Endothelial cell of umbilical vein (primary cell): ENCODE measurements at regions not wholly inside any gene's neighbourhood (a gene's known extent, or its start where the extent isn't known, plus 50 kb on each side); places are given as distances from the start of the nearest gene placed in this dataset.

Experiments
- BruUV-seq: library from RNA; stranded (reverse); fragments of 400-500 nt; replicated peaks from 2 replicates; lab custom pipeline; 2021; lab: Mats Ljungman, UMichigan
- CTCF ChIA-PET: fragments of 300-600, 350-600 bp; sonication (Branson Sonifier 250); formaldehyde crosslinking; loops from one replicate; lab custom pipeline; 2021; ENCODE audit warnings: antibody characterized with exemption, inconsistent platforms; lab: Charles Lee
- POLR2A ChIA-PET: fragments of 300-600, 350-600 bp; sonication (Branson Sonifier 250); formaldehyde crosslinking; loops from one replicate; lab custom pipeline; 2021; ENCODE audit warnings: antibody characterized with exemption, inconsistent platforms; lab: Charles Lee
- DNase-seq: peaks from one replicate; pipeline ENCODE4 v3.0.0-alpha.2; 2011; ENCODE audit warnings: low read depth, low spot score
- FAIRE-seq: peaks from 2 replicates; lab custom pipeline; 2011; peaks lifted over from hg19 to GRCh38; lab: Jason Lieb, UNC
- H2AFZ ChIP-seq: 2 replicates; pipeline ENCODE4 v1.6.0; 2012; ENCODE audit warnings: low read depth, low read length, control low read depth, inconsistent platforms
- H3K27ac ChIP-seq: 2 replicates; pipeline ENCODE4 v1.5.1; 2011; ENCODE audit warnings: low read depth, mild to moderate bottlenecking, control low read depth, low read length, moderate library complexity; ENCODE audit not compliant: insufficient read depth
- H3K27me3 ChIP-seq, 2 experiments: 2 replicates each; pipeline versions ENCODE4 v1.6.0 to v1.6.1; 2011; ENCODE audit warnings: low read length in 2 of 2, mixed read lengths in 1 of 2; ENCODE audit not compliant: control insufficient read depth in 2 of 2, insufficient read depth in 2 of 2
- H3K36me3 ChIP-seq, 2 experiments: 2 replicates in 1 of 2; 3 replicates in 1 of 2; pipeline ENCODE4 v1.5.1; 2011; ENCODE audit warnings: low read length in 2 of 2, mild to moderate bottlenecking in 1 of 2, moderate library complexity in 1 of 2; ENCODE audit not compliant: control insufficient read depth in 2 of 2, insufficient read depth in 2 of 2; ENCODE audit errors: extremely low read depth in 1 of 2
- H3K4me1 ChIP-seq: 3 replicates; pipeline ENCODE4 v1.5.1; 2011; ENCODE audit warnings: mild to moderate bottlenecking, low read length; ENCODE audit not compliant: control insufficient read depth, insufficient read depth; ENCODE audit errors: extremely low read depth
- H3K4me2 ChIP-seq: 2 replicates; pipeline ENCODE4 v1.6.1; 2011; ENCODE audit warnings: low read length, control low read depth, mixed read lengths; ENCODE audit not compliant: insufficient read depth
- H3K4me3 ChIP-seq, 3 experiments: fragments of 200-600 bp in 1 of 3; sonication (generic), shearing (Covaris generic) in 1 of 3; replicated peaks in 1 of 3; 2 replicates each; pipeline ENCODE4 v1.5.1; 2011 to 2016; ENCODE audit warnings: control low read depth in 3 of 3, low read length in 3 of 3, mild to moderate bottlenecking in 2 of 3, inconsistent platforms in 1 of 3, low read depth in 1 of 3, moderate library complexity in 1 of 3; ENCODE audit not compliant: insufficient read depth in 1 of 3
- H3K79me2 ChIP-seq: 2 replicates; pipeline ENCODE4 v1.6.0; 2012; ENCODE audit warnings: low read length, inconsistent platforms; ENCODE audit not compliant: control insufficient read depth, insufficient read depth
- H3K9ac ChIP-seq: replicated peaks from 2 replicates; pipeline ENCODE3; 2011; ENCODE audit warnings: low read length, control low read depth; ENCODE audit not compliant: insufficient read depth; ENCODE audit errors: extremely low read depth
- H3K9me1 ChIP-seq: replicated peaks from 3 replicates; pipeline ENCODE4 v1.6.0; 2011; ENCODE audit warnings: mild to moderate bottlenecking, low read length; ENCODE audit not compliant: control insufficient read depth, insufficient read depth; ENCODE audit errors: extremely low read depth
- H3K9me3 ChIP-seq: replicated peaks from 2 replicates; pipeline ENCODE4 v1.5.1; 2012; ENCODE audit warnings: low read length, inconsistent platforms; ENCODE audit not compliant: control insufficient read depth, insufficient read depth
- H4K20me1 ChIP-seq: replicated peaks from 2 replicates; pipeline ENCODE3; 2011; ENCODE audit warnings: mild to moderate bottlenecking, low read length; ENCODE audit not compliant: control insufficient read depth, insufficient read depth; ENCODE audit errors: extremely low read depth
- EZH2 ChIP-seq: IDR thresholded peaks from 2 replicates; pipeline ENCODE4 v1.6.1; 2012; ENCODE audit warnings: borderline replicate concordance, low read depth, mild to moderate bottlenecking, moderate library complexity, low read length, inconsistent platforms; ENCODE audit not compliant: severe bottlenecking
- FOS ChIP-seq: IDR thresholded peaks from 2 replicates; pipeline ENCODE4 v1.6.1; 2011; ENCODE audit warnings: mild to moderate bottlenecking, low read length, moderate library complexity, borderline replicate concordance; ENCODE audit not compliant: insufficient read depth
- GATA2 ChIP-seq: IDR thresholded peaks from 2 replicates; pipeline ENCODE4 v1.7.0; 2011; ENCODE audit warnings: low read depth, mild to moderate bottlenecking, moderate library complexity, mixed read lengths, low read length; ENCODE audit not compliant: insufficient read length, insufficient read depth
- JUN ChIP-seq: IDR thresholded peaks from 2 replicates; pipeline ENCODE4 v1.6.1; 2011; ENCODE audit warnings: borderline replicate concordance, low read depth; ENCODE audit not compliant: insufficient read length, insufficient read depth
- MYC ChIP-seq: IDR thresholded peaks from one replicate; pipeline ENCODE4 v1.6.1; 2011; ENCODE audit warnings: mild to moderate bottlenecking, low read depth, low read length
- POLR2A ChIP-seq: IDR thresholded peaks from 2 replicates; pipeline ENCODE4 v1.6.1; 2012; ENCODE audit warnings: low read depth, mild to moderate bottlenecking, control low read depth, low read length
- POLR2AphosphoS5 ChIP-seq: IDR thresholded peaks from 2 replicates; pipeline ENCODE4 v1.6.1; 2012; ENCODE audit warnings: low read depth, mild to moderate bottlenecking, control low read depth, low read length, moderate library complexity; ENCODE audit not compliant: insufficient read depth
- dilution Hi-C: fragments of 300-500 bp; cut with MboI; formaldehyde crosslinking; loops from one replicate; pipeline ENCODE4 v1.15.0; 2019; ENCODE audit warnings: low sequenced_read_pairs; ENCODE audit not compliant: extremely low pct_ligation_motif_present
- intact Hi-C: fragments of 100-400 bp; cut with micrococcal nuclease; formaldehyde crosslinking; loops from one replicate; pipeline ENCODE4 v1.10.0; 2022
- TF ChIP-seq, protein P1 (sequence below): IDR thresholded peaks from 2 replicates; pipeline ENCODE4 v1.6.1; 2011; ENCODE audit not compliant: insufficient read depth, insufficient read length
- TF ChIP-seq, protein P2 (sequence below), 2 donors: IDR thresholded peaks; 1 replicate in 1 of 2; 2 replicates in 1 of 2; pipeline ENCODE4 v1.5.1; 2011; ENCODE audit warnings: low read length in 2 of 2, mild to moderate bottlenecking in 2 of 2, moderate library complexity in 2 of 2, control low read depth in 1 of 2, inconsistent platforms in 1 of 2, low read depth in 1 of 2; ENCODE audit not compliant: insufficient read depth in 1 of 2; ENCODE audit errors: extremely low read depth in 1 of 2

DNA sequence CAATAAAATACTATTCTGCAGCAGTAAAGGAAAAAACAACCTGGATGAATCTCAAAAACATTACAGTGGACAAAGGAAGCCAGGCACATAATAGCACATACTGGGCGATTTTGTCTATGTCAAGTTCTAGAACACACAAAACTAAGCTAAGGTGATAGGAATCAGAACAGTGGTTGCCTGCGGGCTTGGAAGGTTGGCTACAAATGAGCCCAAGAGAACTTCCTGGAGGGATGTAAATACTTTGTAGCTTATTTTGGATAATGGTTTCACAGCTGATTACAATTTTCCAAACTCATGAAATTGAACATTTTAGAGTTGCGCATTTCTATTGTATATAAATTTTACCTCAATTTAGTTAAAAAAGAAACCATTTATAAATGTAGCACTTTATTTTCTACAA, 67.6 kb upstream of the CES5A start:
- H3K79me2 ChIP-seq = no peaks in the 10 kb centered on the region
- no peaks in the 10 kb centered on the region for H3K27me3 ChIP-seq
- intact Hi-C loops = no loop called here
- dilution Hi-C loops = no loop called here
- no peak overlapping the region for H3K9ac ChIP-seq
- no peak for DNase-seq
- TF ChIP-seq, protein P1, sequence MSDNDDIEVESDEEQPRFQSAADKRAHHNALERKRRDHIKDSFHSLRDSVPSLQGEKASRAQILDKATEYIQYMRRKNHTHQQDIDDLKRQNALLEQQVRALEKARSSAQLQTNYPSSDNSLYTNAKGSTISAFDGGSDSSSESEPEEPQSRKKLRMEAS = no peak
- TF ChIP-seq, protein P2, sequence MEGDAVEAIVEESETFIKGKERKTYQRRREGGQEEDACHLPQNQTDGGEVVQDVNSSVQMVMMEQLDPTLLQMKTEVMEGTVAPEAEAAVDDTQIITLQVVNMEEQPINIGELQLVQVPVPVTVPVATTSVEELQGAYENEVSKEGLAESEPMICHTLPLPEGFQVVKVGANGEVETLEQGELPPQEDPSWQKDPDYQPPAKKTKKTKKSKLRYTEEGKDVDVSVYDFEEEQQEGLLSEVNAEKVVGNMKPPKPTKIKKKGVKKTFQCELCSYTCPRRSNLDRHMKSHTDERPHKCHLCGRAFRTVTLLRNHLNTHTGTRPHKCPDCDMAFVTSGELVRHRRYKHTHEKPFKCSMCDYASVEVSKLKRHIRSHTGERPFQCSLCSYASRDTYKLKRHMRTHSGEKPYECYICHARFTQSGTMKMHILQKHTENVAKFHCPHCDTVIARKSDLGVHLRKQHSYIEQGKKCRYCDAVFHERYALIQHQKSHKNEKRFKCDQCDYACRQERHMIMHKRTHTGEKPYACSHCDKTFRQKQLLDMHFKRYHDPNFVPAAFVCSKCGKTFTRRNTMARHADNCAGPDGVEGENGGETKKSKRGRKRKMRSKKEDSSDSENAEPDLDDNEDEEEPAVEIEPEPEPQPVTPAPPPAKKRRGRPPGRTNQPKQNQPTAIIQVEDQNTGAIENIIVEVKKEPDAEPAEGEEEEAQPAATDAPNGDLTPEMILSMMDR (IDR thresholded peaks at IDR 0.05; ENCODE audit: extremely low read depth in 1 of 2, insufficient read depth in 1 of 2, low read depth in 1 of 2, low read length in 2 of 2) = no peak
- TF ChIP-seq EZH2 (no peak), POLR2AphosphoS5 (no peak), JUN (no peak), MYC (no peak), GATA2 (no peak), POLR2A (no peak), FOS (no peak)
- no peaks in the 10 kb centered on the region for H4K20me1 ChIP-seq
- H3K27ac ChIP-seq = no peak overlapping the region
- H3K36me3 ChIP-seq = no peaks in the 10 kb centered on the region
- no peaks in the 10 kb centered on the region for H3K9me1 ChIP-seq
- no peaks in the 10 kb centered on the region for H3K4me1 ChIP-seq
- POLR2A ChIA-PET = no interaction called here
- FAIRE-seq = no peak
- H3K4me3 ChIP-seq = no peak overlapping the region
- H3K9me3 ChIP-seq = no peaks in the 10 kb centered on the region
- no peak overlapping the region for H2AFZ ChIP-seq
- no TSS peak for BruUV-seq
- CTCF ChIA-PET = interaction anchor here (0.8 to 7.0 kb wide), 4 partner anchors 10 to 414 kb away, joined by 3 to 166 read pairs (median 6); no protein-coding TSS in a partner anchor
- H3K4me2 ChIP-seq = no peak overlapping the region
